ENCODE measurements at regions not wholly inside any gene's neighbourhood (a gene's known extent, or its start where the extent isn't known, plus 50 kb on each side); places are given as distances from the start of the nearest gene placed in this dataset.
A peak's percentile ranks its signal among the peaks of the same experiment; 100 is the strongest.

DNA sequence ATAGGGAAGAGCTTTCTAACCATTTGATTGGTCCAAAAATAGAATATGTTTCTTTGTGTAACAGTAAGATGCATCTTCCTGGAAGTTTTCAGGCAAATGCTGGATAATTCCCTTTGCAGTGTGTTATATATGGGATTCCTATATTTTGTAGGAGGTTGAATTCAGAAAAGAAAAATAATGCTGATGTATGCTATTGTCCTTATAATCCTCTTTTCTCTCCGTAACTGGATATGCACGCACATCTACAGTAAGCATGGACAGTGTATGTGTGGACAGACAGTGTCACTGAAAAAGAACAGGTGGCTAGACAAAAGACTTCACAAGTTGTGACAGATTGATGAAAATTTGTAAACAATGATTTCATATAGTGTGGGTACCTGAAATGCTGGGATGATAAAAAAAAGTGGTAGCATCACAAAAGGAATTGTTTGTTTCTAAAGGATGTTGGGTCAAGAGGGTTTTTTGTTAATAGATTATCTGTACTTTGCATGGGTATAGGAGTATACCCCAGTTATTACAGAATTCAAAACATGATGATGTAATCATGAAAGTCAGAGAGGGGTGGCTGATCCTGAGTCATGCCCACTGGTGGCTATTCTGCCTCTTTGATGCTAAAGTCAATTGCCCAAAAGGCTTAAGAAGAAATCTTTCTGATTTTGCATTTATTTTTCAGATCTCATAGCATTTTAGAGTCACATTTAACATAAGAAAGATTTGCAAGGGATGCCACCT, 160.7 kb upstream of the TMTC1 start:
- H2AK9ac ChIP-seq (replicated peaks; ENCODE audit: low read depth, low read length, poor library complexity): no peak overlapping the region
- ATAC-seq (ENCODE audit: low read depth): no peak
- H2BK120ac ChIP-seq (ENCODE audit: low read depth, low read length): no peak overlapping the region
- CTCF ChIA-PET: no interaction called here
- H3K9ac ChIP-seq (ENCODE audit: low read depth, low read length): no peak overlapping the region
- no peak overlapping the region for H3K23ac ChIP-seq (ENCODE audit: low read depth, low read length)
- no peak overlapping the region for H3K56ac ChIP-seq (ENCODE audit: extremely low read depth, insufficient read depth, low read length)
- no peaks in the 10 kb centered on the region for H3K9me1 ChIP-seq (ENCODE audit: insufficient read depth, low read length)
- DNase-seq: no peak
- H2BK5ac ChIP-seq (ENCODE audit: low read depth, low read length, poor library complexity, severe bottlenecking): no peak overlapping the region
- H2AK5ac ChIP-seq (ENCODE audit: low read depth, low read length): no peak overlapping the region
- no peaks in the 10 kb centered on the region for H3K27me3 ChIP-seq (ENCODE audit: control insufficient read depth, insufficient read depth, low read length)
- no peak overlapping the region for H3K27ac ChIP-seq (ENCODE audit: insufficient read depth, low read length)
- H3K4me2 ChIP-seq (ENCODE audit: low read depth, low read length): no peak overlapping the region
- H3K4me3 ChIP-seq (ENCODE audit: insufficient read depth, low read depth, low read length): no peak overlapping the region
- H3K14ac ChIP-seq (replicated peaks; ENCODE audit: low read depth, low read length): no peak overlapping the region
- TF ChIP-seq MXI1 (IDR thresholded peaks at IDR 0.05; ENCODE audit: borderline replicate concordance, low read depth, low read length) (no peak), CEBPB (IDR thresholded peaks at IDR 0.05; ENCODE audit: low read depth, low read length) (peak; percentile 24; the same call in 1 of the 2 replicates), MAFK (IDR thresholded peaks at IDR 0.05; ENCODE audit: low read depth, low read length) (peak; percentile 41; the same call in 1 of the 2 replicates)
- H3K18ac ChIP-seq (ENCODE audit: low read depth, low read length): no peak overlapping the region
- no TSS peak for BruUV-seq (replicated peaks)
- POLR2A ChIA-PET (ENCODE audit: unreplicated experiment): no interaction called here
- H4K8ac ChIP-seq (ENCODE audit: low read depth in 2 of 2, low read length in 2 of 2): no peak overlapping the region
- H3K79me1 ChIP-seq (ENCODE audit: low read depth in 1 of 2, low read length in 2 of 2): no peaks in the 10 kb centered on the region
- no peak overlapping the region for H2AFZ ChIP-seq (replicated peaks; ENCODE audit: low read length, poor library complexity)
- intact Hi-C loops (cut with micrococcal nuclease): no loop called here
- H3K36me3 ChIP-seq (ENCODE audit: control insufficient read depth, insufficient read depth, low read length): no peaks in the 10 kb centered on the region
- dilution Hi-C loops (cut with HindIII; ENCODE audit: low sequenced_read_pairs, unreplicated experiment): no loop called here
- H3K9me3 ChIP-seq (ENCODE audit: control insufficient read depth, insufficient read depth, low read length): peaks cover 3% of the 10 kb centered on the region
- H4K91ac ChIP-seq (ENCODE audit: insufficient read depth, low read depth, low read length): no peak overlapping the region
- H2BK15ac ChIP-seq (ENCODE audit: low read depth, low read length): no peak overlapping the region
- no peak overlapping the region for H3K4ac ChIP-seq (ENCODE audit: low read depth, low read length)
- H4K20me1 ChIP-seq (ENCODE audit: insufficient read depth, low read length): no peaks in the 10 kb centered on the region
- H2BK20ac ChIP-seq (ENCODE audit: low read depth, low read length): no peak overlapping the region
- WGBS, 2 experiments (ENCODE audit: extremely low coverage in 2 of 2, insufficient read length in 1 of 2): no CpG with 5 or more reads among the region's 2 CpGs
- H3K4me1 ChIP-seq (ENCODE audit: control insufficient read depth, insufficient read depth, low read length): no peaks in the 10 kb centered on the region
- H4K5ac ChIP-seq (ENCODE audit: low read depth, low read length): no peak overlapping the region
- in situ Hi-C loops (cut with MboI; ENCODE audit: low sequenced_read_pairs): no loop called here
